HCT116 (cell line): ENCODE measurements at regions not wholly inside any gene's neighbourhood (a gene's known extent, or its start where the extent isn't known, plus 50 kb on each side); places are given as distances from the start of the nearest gene placed in this dataset.

Experiments
- CBX3 ChIP-seq: IDR thresholded peaks from 2 replicates; pipeline ENCODE4 v1.6.1; 2012; ENCODE audit warnings: low read depth
- CEBPB ChIP-seq: IDR thresholded peaks from 2 replicates; pipeline ENCODE4 v1.6.1; 2012; ENCODE audit warnings: low read depth
- ELF1 ChIP-seq: IDR thresholded peaks from 2 replicates; pipeline ENCODE4 v1.6.1; 2012; ENCODE audit warnings: low read depth, borderline replicate concordance
- EZH2 ChIP-seq: fragments of 200-600 bp; sonication (generic); IDR thresholded peaks from 2 replicates; pipeline ENCODE4 v1.6.1; 2017; ENCODE audit warnings: antibody characterized with exemption, mixed run types
- EZH2phosphoT487 ChIP-seq: fragments of 200-600 bp; IDR thresholded peaks from 2 replicates; pipeline ENCODE4 v1.6.1; 2018; ENCODE audit warnings: antibody characterized with exemption, borderline replicate concordance
- POLR2A ChIP-seq: IDR thresholded peaks from 2 replicates; pipeline ENCODE4 v1.7.0; 2011; ENCODE audit warnings: borderline replicate concordance; ENCODE audit not compliant: insufficient read depth, insufficient read length; ENCODE audit errors: extremely low read depth
- POLR2AphosphoS5 ChIP-seq: IDR thresholded peaks from 2 replicates; pipeline ENCODE4 v1.6.1; 2011; ENCODE audit warnings: mild to moderate bottlenecking, low read depth, low read length, moderate library complexity
- SIN3A ChIP-seq: IDR thresholded peaks from 2 replicates; pipeline ENCODE4 v1.6.1; 2012; ENCODE audit warnings: low read depth
- SRF ChIP-seq: IDR thresholded peaks from 2 replicates; pipeline ENCODE4 v1.6.1; 2012; ENCODE audit warnings: low read depth
- YY1 ChIP-seq: IDR thresholded peaks from 2 replicates; pipeline ENCODE4 v1.6.1; 2011; ENCODE audit warnings: low read length, low read depth, moderate library complexity, mild to moderate bottlenecking; ENCODE audit not compliant: insufficient replicate concordance; ENCODE audit errors: extremely low read depth
- ZFX ChIP-seq: fragments of 450-650 bp; IDR thresholded peaks from 2 replicates; pipeline ENCODE4 v1.6.1; 2017
- TF ChIP-seq, protein P1 (sequence below), 3 experiments: fragments of 200-600 bp in 1 of 3; sonication (generic) in 1 of 3; IDR thresholded peaks in 2 of 3; conservative IDR thresholded peaks in 1 of 3; 2 replicates each; pipeline ENCODE4 v1.5.1; 2012 to 2017; ENCODE audit warnings: low read depth in 2 of 3, low read length in 2 of 3, antibody characterized with exemption in 1 of 3, borderline replicate concordance in 1 of 3, control low read depth in 1 of 3, mild to moderate bottlenecking in 1 of 3, mixed read lengths in 1 of 3, mixed run types in 1 of 3, moderate library complexity in 1 of 3; ENCODE audit not compliant: insufficient read depth in 1 of 3
- TF ChIP-seq, protein P2 (sequence below): IDR thresholded peaks from 2 replicates; pipeline ENCODE4 v1.6.1; 2012; ENCODE audit warnings: low read depth

DNA sequence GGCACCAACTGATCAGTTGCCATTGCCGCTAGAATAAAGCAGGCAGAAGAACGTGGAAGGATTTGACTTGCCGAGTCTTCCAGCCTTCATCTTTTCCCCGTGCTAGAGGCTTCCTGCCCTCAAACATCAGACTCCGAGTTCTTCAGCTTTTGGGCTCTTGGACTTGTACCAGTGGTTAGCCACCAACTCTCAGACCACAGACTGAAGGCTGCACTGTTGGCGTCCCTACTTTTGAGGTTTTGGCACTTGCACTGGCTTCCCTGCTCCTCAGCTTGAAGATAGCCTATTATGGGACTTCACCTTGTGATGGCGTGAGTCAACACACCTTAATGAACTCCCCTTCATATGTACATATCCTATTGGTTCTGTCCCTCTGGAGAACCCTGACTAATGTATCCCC, 57.3 kb upstream of the KCND2 start:
- TF ChIP-seq, protein P1, sequence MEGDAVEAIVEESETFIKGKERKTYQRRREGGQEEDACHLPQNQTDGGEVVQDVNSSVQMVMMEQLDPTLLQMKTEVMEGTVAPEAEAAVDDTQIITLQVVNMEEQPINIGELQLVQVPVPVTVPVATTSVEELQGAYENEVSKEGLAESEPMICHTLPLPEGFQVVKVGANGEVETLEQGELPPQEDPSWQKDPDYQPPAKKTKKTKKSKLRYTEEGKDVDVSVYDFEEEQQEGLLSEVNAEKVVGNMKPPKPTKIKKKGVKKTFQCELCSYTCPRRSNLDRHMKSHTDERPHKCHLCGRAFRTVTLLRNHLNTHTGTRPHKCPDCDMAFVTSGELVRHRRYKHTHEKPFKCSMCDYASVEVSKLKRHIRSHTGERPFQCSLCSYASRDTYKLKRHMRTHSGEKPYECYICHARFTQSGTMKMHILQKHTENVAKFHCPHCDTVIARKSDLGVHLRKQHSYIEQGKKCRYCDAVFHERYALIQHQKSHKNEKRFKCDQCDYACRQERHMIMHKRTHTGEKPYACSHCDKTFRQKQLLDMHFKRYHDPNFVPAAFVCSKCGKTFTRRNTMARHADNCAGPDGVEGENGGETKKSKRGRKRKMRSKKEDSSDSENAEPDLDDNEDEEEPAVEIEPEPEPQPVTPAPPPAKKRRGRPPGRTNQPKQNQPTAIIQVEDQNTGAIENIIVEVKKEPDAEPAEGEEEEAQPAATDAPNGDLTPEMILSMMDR (IDR thresholded peaks at IDR 0.05 in 2 of 3, conservative IDR thresholded peaks at IDR 0.05 in 1 of 3; ENCODE audit: borderline replicate concordance in 1 of 3, insufficient read depth in 1 of 3, low read depth in 2 of 3, low read length in 2 of 3) = no peak
- no peak for TF ChIP-seq ELF1
- TF ChIP-seq EZH2 = no peak
- TF ChIP-seq EZH2phosphoT487 = no peak
- no peak for TF ChIP-seq POLR2A
- TF ChIP-seq POLR2AphosphoS5 = no peak
- no peak for TF ChIP-seq ZFX
- no peak for TF ChIP-seq YY1
- TF ChIP-seq SRF = no peak
- no peak for TF ChIP-seq CBX3
- TF ChIP-seq, protein P2, sequence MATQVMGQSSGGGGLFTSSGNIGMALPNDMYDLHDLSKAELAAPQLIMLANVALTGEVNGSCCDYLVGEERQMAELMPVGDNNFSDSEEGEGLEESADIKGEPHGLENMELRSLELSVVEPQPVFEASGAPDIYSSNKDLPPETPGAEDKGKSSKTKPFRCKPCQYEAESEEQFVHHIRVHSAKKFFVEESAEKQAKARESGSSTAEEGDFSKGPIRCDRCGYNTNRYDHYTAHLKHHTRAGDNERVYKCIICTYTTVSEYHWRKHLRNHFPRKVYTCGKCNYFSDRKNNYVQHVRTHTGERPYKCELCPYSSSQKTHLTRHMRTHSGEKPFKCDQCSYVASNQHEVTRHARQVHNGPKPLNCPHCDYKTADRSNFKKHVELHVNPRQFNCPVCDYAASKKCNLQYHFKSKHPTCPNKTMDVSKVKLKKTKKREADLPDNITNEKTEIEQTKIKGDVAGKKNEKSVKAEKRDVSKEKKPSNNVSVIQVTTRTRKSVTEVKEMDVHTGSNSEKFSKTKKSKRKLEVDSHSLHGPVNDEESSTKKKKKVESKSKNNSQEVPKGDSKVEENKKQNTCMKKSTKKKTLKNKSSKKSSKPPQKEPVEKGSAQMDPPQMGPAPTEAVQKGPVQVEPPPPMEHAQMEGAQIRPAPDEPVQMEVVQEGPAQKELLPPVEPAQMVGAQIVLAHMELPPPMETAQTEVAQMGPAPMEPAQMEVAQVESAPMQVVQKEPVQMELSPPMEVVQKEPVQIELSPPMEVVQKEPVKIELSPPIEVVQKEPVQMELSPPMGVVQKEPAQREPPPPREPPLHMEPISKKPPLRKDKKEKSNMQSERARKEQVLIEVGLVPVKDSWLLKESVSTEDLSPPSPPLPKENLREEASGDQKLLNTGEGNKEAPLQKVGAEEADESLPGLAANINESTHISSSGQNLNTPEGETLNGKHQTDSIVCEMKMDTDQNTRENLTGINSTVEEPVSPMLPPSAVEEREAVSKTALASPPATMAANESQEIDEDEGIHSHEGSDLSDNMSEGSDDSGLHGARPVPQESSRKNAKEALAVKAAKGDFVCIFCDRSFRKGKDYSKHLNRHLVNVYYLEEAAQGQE = no peak
- TF ChIP-seq SIN3A = no peak
- TF ChIP-seq CEBPB = no peak
